Spleen (tissue), 11 donors: ENCODE measurements at regions not wholly inside any gene's neighbourhood (a gene's known extent, or its start where the extent isn't known, plus 50 kb on each side); places are given as distances from the start of the nearest gene placed in this dataset.
"Not testable (repeated sequence)": the region's sequence is repeated elsewhere in the genome, so short reads cannot be mapped to it uniquely, and the experiment has no call there.

Experiments used
- DNase-seq: peaks from one replicate; pipeline ENCODE4 v3.0.0-alpha.2; 2020
- H3K27ac ChIP-seq, 8 donors: fragments of 200-600 bp; sonication (generic) in 7 of 8; 1 replicate in 4 of 8; 2 replicates in 4 of 8; pipeline versions ENCODE4 v1.5.0 to v1.8.0; 2016 to 2021; ENCODE audit warnings: inconsistent platforms in 4 of 8, mild to moderate bottlenecking in 4 of 8, moderate library complexity in 1 of 8
- H3K27me3 ChIP-seq, 7 donors: fragments of 200-600 bp; sonication (generic) in 6 of 7; replicated peaks in 1 of 7; 1 replicate in 4 of 7; 2 replicates in 3 of 7; pipeline versions ENCODE4 v1.5.0 to v1.8.0; 2016 to 2021; ENCODE audit warnings: inconsistent platforms in 3 of 7, mild to moderate bottlenecking in 1 of 7
- H3K36me3 ChIP-seq, 6 donors: fragments of 200-600 bp; sonication (generic) in 5 of 6; 1 replicate in 4 of 6; 2 replicates in 2 of 6; pipeline versions ENCODE4 v1.5.0 to v1.8.0; 2016 to 2021; ENCODE audit warnings: inconsistent platforms in 2 of 6
- H3K4me1 ChIP-seq, 6 donors: fragments of 200-600 bp; sonication (generic) in 5 of 6; 1 replicate in 3 of 6; 2 replicates in 3 of 6; pipeline versions ENCODE4 v1.5.0 to v1.8.0; 2016 to 2021; ENCODE audit warnings: inconsistent platforms in 3 of 6
- H3K4me3 ChIP-seq, 8 donors: fragments of 200-600 bp; sonication (generic) in 7 of 8; 1 replicate in 4 of 8; 2 replicates in 4 of 8; pipeline versions ENCODE4 v1.5.0 to v1.8.0; 2016 to 2021; ENCODE audit warnings: inconsistent platforms in 4 of 8, mild to moderate bottlenecking in 4 of 8, moderate library complexity in 2 of 8
- H3K9me3 ChIP-seq, 8 donors: fragments of 200-600 bp; sonication (generic) in 7 of 8; 1 replicate in 4 of 8; 2 replicates in 4 of 8; pipeline versions ENCODE4 v1.5.0 to v1.8.0; 2016 to 2021; ENCODE audit warnings: inconsistent platforms in 4 of 8
- POLR2A ChIP-seq, 3 donors: fragments of 450-650 bp; IDR thresholded peaks; one replicate each; pipeline ENCODE4 v1.5.1; 2017; ENCODE audit warnings: antibody characterized with exemption in 3 of 3, mild to moderate bottlenecking in 1 of 3
- POLR2AphosphoS5 ChIP-seq, 3 donors: sonication (generic); formaldehyde crosslinking; IDR thresholded peaks; one replicate each; pipeline ENCODE4 v1.5.1; 2017; ENCODE audit warnings: antibody characterized with exemption in 3 of 3
- WGBS, 5 donors: extraction: QIAGEN DNeasy Blood & Tissue Kit in 3 of 5; methylation state at CpG; one replicate each; pipeline versions ENCODE4 v1.1.5 to v1.1.7; 2013 to 2018; 5-methylcytosine and 5-hydroxymethylcytosine counted together
- intact Hi-C: fragments of 100-400 bp; cut with DNase I; formaldehyde crosslinking; loops from one replicate; pipeline ENCODE4 v1.15.0; 2023; ENCODE audit warnings: low total_unique reads
- TF ChIP-seq, protein P1 (sequence below), 11 experiments: fragments of 200-600 bp in 7 of 11; fragments of 450-650 bp in 4 of 11; sonication (generic) in 4 of 11; IDR thresholded peaks in 8 of 11; conservative IDR thresholded peaks in 3 of 11; 1 replicate in 7 of 11; 2 replicates in 4 of 11; pipeline versions ENCODE4 v1.4.0 to v1.8.0; 2016 to 2021; ENCODE audit warnings: antibody characterized with exemption in 11 of 11, inconsistent platforms in 4 of 11, mild to moderate bottlenecking in 1 of 11
- donor health status: healthy with polysubstance abuse.
- donor health status: DM: no; HTN: no; CAD: no; lungs with moderate emphysema.
- donor health status: DM: no; HTN: no; CAD: no.
- donor health status: Bipolar disorder and iron deficiency.
- donor health status: healthy.
- donor health status: DM: no; HTN: no; CAD: no.
- donor health status: DM: yes; HTN: yes; CAD: no.

DNA sequence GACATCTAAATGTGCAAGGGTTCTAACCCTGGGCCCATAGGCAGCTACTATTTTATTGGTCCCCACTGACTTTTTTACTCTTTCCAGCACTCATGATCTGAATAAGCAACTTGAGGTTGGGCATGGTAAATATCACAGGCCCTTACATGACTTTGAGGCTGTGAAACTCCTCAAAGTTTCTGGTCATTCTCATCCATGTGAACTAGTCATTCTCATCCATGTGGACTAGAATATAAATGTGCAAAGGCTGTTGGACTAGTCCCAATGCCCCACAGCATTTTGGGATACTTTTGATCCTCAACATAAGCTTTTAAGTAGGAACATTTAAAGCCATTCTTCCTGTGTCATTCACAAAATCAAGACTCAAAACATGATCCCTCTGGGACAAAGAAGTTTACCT, 290.7 kb upstream of the PPARGC1A start:
- intact Hi-C loops, result no loop called here
- Histone ChIP-seq H3K9me3 (peaks cover 0 to 6% (median 0%) of the 10 kb centered on the region in 8 donors), H3K27ac (no peak overlapping the region), H3K27me3 (no peaks in the 10 kb centered on the region), H3K36me3 (no peaks in the 10 kb centered on the region), H3K4me1 (no peaks in the 10 kb centered on the region), H3K4me3 (no peak overlapping the region)
- TF ChIP-seq, protein P1, sequence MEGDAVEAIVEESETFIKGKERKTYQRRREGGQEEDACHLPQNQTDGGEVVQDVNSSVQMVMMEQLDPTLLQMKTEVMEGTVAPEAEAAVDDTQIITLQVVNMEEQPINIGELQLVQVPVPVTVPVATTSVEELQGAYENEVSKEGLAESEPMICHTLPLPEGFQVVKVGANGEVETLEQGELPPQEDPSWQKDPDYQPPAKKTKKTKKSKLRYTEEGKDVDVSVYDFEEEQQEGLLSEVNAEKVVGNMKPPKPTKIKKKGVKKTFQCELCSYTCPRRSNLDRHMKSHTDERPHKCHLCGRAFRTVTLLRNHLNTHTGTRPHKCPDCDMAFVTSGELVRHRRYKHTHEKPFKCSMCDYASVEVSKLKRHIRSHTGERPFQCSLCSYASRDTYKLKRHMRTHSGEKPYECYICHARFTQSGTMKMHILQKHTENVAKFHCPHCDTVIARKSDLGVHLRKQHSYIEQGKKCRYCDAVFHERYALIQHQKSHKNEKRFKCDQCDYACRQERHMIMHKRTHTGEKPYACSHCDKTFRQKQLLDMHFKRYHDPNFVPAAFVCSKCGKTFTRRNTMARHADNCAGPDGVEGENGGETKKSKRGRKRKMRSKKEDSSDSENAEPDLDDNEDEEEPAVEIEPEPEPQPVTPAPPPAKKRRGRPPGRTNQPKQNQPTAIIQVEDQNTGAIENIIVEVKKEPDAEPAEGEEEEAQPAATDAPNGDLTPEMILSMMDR (IDR thresholded peaks at IDR 0.05 in 8 of 11, conservative IDR thresholded peaks at IDR 0.05 in 3 of 11), result no peak
- TF ChIP-seq POLR2AphosphoS5 (IDR thresholded peaks at IDR 0.05), result no peak
- TF ChIP-seq POLR2A (IDR thresholded peaks at IDR 0.05), result no peak
- DNase-seq, result no peak

DNA sequence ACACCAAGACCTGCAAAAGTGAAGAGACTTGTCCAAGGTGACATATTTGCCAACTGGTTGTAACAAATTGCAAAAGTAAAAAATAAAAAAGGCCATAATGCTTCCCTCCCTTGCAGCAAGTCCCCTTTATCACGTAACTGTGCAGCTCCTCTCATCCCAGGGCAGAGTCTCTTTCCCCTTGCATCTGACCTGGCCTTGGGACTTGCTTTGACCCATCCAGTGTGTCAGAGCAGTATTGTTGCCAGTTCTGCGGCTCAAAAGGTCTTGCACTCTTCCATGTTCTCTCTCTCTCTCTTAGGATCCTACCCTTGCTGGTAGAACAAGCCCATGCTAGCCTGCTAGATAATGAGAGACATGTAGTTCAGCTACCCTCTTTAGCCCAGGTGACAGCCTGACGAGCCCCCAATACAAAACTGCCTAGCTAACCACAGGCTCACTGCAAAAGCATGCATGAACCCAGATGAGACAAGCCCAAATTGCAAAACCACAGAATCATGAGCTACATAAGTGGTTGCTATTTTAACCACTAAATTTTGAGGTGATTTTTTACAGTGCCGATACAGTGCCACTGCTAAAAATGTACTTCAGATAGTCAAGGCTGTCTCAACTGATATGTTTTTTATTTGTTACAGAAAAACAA, 289.5 kb upstream of the PPARGC1A start:
- Histone ChIP-seq H3K9me3 (peaks cover 0 to 6% (median 0%) of the 10 kb centered on the region in 8 donors), H3K36me3 (no peaks in the 10 kb centered on the region), H3K27ac (no peak overlapping the region), H3K27me3 (no peaks in the 10 kb centered on the region), H3K4me1 (no peaks in the 10 kb centered on the region), H3K4me3 (no peak overlapping the region)
- WGBS, 5 donors, result 70 to 84% (median 78%) methylated on average over 4 of the region's 4 CpGs
- no peak for TF ChIP-seq POLR2A (IDR thresholded peaks at IDR 0.05)
- TF ChIP-seq, protein P1 (IDR thresholded peaks at IDR 0.05 in 8 of 11, conservative IDR thresholded peaks at IDR 0.05 in 3 of 11), result no peak
- intact Hi-C loops, result no loop called here
- no peak for DNase-seq

DNA sequence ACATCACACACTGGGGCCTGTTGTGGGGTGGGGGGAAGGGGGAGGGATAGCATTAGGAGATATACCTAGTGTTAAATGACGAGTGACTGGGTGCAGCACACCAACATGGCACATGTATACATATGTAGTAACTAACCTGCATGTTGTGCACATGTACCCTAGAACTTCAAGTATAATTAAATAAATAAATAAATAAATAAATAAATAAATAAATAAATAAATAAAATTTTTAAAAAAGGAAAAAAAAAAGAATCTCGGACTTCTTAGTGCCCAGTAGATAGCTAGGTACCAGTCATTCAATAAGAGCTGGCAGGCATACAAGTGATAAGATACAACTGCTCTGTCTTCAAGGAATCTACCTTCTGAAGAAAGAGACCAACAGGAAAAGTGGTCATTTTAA, 287.6 kb upstream of the PPARGC1A start:
- DNase-seq, H3K27ac ChIP-seq, H3K9me3 ChIP-seq, intact Hi-C loops, H3K36me3 ChIP-seq, H3K4me3 ChIP-seq, H3K4me1 ChIP-seq, H3K27me3 ChIP-seq: not testable (repeated sequence)
- WGBS, 5 donors, result 64 to 88% (median 76%) methylated on average over 2 of the region's 2 CpGs

DNA sequence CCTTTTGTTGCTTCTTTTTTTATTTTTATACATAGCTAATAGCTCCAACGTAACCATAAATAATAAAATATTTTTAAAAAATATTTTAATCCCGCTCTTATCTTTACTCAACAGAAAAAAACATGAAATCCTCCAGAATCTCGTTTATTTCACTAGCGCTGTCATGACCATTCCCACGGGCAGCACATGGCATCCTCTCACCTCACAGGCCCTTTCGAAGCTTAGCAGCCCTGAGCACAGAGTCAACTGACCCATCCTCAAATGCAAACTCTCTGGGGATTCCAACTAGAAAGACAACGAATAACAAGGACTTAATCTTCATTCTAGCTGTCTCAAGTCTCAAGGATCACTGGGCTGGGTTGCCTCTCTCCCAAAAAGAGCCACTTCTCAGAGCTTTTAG, 285.9 kb upstream of the PPARGC1A start:
- Histone ChIP-seq H3K27ac (no peak overlapping the region), H3K4me3 (no peak overlapping the region), H3K36me3 (no peaks in the 10 kb centered on the region), H3K27me3 (no peaks in the 10 kb centered on the region), H3K4me1 (no peaks in the 10 kb centered on the region), H3K9me3 (peaks cover 0 to 6% (median 0%) of the 10 kb centered on the region in 8 donors)
- intact Hi-C loops, result no loop called here
- WGBS, 5 donors, result 74 to 86% (median 84%) methylated on average over 7 of the region's 7 CpGs
- no peak for DNase-seq
- no peak for TF ChIP-seq POLR2A (IDR thresholded peaks at IDR 0.05)
- no peak for TF ChIP-seq POLR2AphosphoS5 (IDR thresholded peaks at IDR 0.05)
- TF ChIP-seq, protein P1 (IDR thresholded peaks at IDR 0.05 in 8 of 11, conservative IDR thresholded peaks at IDR 0.05 in 3 of 11), result no peak

DNA sequence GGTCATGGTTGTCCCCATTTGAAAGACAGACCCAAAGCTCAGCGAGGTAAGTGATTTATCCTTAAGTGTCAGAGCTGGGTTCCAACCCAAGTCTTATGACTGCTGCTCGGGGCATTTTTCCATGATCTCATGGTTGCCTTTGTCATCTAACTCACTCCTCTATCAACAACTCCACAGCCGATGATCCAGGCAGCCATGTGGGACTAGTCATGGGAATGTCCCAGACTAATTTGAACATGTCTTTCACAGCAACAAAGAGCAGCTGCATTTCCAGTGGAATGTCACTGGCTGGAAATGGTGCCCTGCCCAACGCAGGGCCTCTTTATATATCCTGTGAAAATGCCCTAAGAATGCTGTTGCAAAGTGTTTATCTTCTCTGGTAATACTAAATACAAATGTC, 284.8 kb upstream of the PPARGC1A start:
- 59 to 82% (median 68%) methylated on average over 4 of the region's 4 CpGs for WGBS, 5 donors
- Histone ChIP-seq H3K27me3 (no peaks in the 10 kb centered on the region), H3K27ac (no peak overlapping the region), H3K36me3 (no peaks in the 10 kb centered on the region), H3K9me3 (peaks cover 0 to 6% (median 0%) of the 10 kb centered on the region in 8 donors), H3K4me3 (no peak overlapping the region), H3K4me1 (no peaks in the 10 kb centered on the region)
- intact Hi-C loops, result no loop called here
- no peak for DNase-seq
- no peak for TF ChIP-seq POLR2A (IDR thresholded peaks at IDR 0.05)
- TF ChIP-seq, protein P1 (IDR thresholded peaks at IDR 0.05 in 8 of 11, conservative IDR thresholded peaks at IDR 0.05 in 3 of 11), result no peak
